Retinal pigment epithelial cell (primary cell): ENCODE measurements at regions not wholly inside any gene's neighbourhood (a gene's known extent, or its start where the extent isn't known, plus 50 kb on each side); places are given as distances from the start of the nearest gene placed in this dataset.
"Not testable (repeated sequence)": the region's sequence is repeated elsewhere in the genome, so short reads cannot be mapped to it uniquely, and the experiment has no call there.

ENCODE experiments used
- DNase-seq: peaks from one replicate; pipeline ENCODE4 v3.0.0-alpha.2; 2010; ENCODE audit warnings: low read depth
- H3K4me3 ChIP-seq: 2 replicates; pipeline ENCODE4 v1.5.1; 2011; ENCODE audit warnings: mild to moderate bottlenecking, low read length, control low read depth, moderate library complexity
- TF ChIP-seq, protein P1 (sequence below): conservative IDR thresholded peaks from 2 replicates; pipeline ENCODE4 v1.5.1; 2011; ENCODE audit warnings: low read depth, low read length, control low read depth, inconsistent platforms

DNA sequence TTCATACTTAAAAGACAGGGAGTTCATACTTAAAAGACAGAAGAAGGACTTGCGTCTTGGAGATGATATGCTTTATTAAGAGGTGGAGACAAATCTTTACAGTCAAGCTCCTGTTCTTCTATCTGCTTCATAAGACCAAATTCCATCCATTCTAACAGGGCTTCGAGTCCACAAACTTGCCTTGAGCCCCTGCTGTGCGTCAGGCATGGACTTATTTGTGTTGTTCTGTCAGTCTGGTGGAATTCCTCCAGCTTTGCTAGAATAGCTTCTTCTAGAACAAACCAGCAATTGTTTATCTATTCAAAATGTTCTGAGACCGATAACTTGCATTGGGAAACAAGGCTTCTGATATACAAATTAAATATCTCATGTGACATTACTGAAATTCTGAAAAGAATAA, 73.9 kb upstream of the SOX11 start:
- TF ChIP-seq, protein P1, sequence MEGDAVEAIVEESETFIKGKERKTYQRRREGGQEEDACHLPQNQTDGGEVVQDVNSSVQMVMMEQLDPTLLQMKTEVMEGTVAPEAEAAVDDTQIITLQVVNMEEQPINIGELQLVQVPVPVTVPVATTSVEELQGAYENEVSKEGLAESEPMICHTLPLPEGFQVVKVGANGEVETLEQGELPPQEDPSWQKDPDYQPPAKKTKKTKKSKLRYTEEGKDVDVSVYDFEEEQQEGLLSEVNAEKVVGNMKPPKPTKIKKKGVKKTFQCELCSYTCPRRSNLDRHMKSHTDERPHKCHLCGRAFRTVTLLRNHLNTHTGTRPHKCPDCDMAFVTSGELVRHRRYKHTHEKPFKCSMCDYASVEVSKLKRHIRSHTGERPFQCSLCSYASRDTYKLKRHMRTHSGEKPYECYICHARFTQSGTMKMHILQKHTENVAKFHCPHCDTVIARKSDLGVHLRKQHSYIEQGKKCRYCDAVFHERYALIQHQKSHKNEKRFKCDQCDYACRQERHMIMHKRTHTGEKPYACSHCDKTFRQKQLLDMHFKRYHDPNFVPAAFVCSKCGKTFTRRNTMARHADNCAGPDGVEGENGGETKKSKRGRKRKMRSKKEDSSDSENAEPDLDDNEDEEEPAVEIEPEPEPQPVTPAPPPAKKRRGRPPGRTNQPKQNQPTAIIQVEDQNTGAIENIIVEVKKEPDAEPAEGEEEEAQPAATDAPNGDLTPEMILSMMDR: no peak
- DNase-seq: no peak
- H3K4me3 ChIP-seq: no peak overlapping the region

DNA sequence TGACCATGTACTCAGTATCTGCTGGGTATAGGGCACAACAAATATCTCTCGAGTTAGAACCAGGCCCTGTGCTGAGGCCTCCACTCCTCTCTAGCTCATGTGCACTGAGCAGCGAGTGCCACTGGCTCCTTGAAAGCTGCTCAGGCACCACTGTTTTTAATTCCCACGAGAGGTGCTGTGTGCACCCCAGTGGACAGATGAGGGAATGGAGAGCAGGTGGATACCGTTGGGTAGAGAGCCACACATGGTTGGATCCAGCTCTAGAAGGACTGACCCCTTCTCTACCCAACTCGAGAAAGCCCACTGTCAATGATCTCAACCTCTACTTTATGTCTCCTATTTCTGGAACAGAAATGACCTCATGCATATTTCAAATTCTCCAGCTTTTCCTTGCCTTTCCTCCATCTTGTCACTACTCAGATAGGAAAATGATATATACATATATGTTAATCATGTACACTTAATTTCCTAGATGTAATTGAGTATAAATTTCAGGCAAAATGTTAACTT, 66.6 kb upstream of the SOX11 start:
- not testable (repeated sequence) for DNase-seq, H3K4me3 ChIP-seq
- TF ChIP-seq, protein P1: peak; percentile 25

DNA sequence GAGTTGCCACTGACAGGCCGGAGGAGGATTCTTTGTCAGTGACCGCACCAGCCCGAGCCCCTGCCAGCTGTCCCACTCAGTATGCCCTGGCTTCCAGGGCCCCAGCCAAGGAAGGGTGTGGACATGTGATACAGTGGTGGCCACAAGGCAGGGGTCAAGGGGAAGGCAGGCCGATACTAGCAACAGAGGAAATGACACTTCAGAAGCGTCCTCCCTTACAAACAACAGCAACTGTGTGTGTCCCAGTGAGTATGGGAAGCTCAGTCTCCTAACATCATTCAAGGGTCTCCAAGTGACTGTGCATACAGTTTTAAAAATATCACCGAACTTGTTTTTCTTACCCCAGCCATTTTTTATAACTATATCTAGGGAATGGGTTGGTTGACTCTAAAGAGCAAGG, 63.7 kb upstream of the SOX11 start:
- H3K4me3 ChIP-seq, DNase-seq: not testable (repeated sequence)

DNA sequence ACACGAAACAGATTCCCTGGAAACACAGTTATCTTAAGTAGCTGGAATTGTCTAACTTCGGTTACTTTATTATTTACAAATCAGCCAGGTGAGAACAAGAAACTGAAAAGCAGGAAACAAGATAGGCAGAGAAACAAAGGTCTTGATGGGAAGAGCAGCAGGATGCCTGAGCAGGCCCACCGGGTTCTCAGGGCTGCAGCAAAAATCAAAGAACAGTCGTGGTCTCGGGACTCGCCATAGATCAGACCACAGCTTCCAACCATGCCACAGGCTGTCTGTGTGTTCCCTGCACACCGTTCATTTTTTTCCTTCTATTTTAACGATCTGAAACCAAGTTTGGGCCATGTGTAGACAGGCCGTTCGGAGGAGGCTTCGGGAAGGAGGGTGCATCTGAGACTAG, 62.7 kb upstream of the SOX11 start:
- not testable (repeated sequence) for H3K4me3 ChIP-seq, DNase-seq

DNA sequence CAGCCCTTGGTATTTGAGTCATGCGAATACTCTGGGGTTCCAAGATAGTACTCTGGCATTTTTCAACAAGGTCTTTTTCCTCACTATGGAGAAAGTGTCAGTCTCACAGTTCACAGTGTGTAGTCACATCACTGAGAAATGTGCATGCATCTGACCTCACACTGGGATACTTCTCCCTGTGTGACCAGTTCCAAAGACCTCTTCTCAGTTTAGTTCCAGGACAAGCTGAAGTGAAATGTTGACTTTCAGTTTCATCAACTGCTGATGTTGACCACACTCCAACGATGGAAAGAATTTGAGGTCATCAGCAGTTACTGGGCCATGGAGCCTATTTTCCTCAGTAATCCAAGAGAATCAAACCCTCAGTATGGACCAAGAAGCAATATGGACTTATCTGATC, 55.1 kb upstream of the SOX11 start:
- not testable (repeated sequence) for H3K4me3 ChIP-seq, DNase-seq
